CD1c-positive myeloid dendritic cell (primary cell): ENCODE measurements at regions not wholly inside any gene's neighbourhood (a gene's known extent, or its start where the extent isn't known, plus 50 kb on each side); places are given as distances from the start of the nearest gene placed in this dataset.

Experiments
- DNase-seq: peaks from one replicate; pipeline ENCODE4 v3.0.0-alpha.2; 2016; ENCODE audit errors: extremely low spot score

DNA sequence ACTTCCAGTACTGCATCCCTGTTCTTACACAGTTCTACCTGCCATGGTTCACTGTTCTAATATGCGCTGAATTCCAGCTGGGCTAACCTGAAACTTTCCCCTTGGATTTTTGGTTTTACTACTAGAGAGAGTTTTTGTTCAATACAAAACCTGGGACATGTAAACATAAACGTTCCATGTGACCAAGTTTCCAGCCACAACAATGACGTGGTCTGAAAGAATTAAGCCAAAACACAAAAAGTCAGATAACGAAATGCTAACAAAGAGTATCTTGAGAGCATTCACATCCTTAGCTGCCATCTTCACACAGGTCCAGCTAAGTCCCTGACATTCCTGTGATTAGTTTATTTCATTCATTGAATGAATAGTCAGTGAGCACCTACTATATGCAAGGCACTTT lies 467.0 kb upstream of the PKDCC start:
- DNase-seq, result no peak

DNA sequence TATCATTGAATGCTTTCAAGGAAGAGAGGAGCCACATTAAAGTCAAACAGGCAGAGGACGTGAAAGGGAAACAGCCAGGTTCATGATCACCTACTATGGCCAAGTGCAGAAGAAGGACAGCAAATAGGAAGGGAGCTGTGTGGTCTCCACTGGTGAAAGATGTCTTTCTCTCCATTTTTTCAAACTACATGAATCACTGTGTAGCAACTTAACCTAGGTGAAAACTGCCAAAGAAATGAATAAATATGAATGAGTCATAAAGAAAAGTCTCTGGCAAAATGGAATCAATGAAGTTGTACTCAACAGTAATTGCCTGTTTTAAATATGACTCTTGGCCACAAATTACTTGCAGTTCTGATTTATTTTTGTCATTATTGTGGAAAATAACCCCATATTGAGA lies 452.6 kb upstream of the PKDCC start:
- DNase-seq, result no peak

DNA sequence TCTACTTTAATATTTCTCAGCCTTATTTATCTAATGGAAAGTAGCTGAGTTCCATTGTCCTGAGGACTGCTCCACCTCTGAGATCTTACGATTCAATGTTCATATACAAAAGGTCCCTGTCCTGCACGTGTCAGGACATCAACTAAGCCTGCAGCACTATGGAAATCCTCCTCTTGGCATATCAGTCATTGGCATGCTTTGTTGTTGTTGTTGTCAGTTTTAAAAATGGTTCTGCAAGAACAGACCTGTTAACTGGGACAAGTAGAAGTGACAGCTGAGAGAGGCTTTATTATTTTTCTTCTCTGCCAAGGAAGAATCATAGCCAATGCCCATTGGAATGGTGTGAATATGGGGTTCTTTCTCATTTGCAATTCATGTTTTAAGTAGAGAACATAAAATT lies 450.1 kb upstream of the PKDCC start:
- no peak for DNase-seq

DNA sequence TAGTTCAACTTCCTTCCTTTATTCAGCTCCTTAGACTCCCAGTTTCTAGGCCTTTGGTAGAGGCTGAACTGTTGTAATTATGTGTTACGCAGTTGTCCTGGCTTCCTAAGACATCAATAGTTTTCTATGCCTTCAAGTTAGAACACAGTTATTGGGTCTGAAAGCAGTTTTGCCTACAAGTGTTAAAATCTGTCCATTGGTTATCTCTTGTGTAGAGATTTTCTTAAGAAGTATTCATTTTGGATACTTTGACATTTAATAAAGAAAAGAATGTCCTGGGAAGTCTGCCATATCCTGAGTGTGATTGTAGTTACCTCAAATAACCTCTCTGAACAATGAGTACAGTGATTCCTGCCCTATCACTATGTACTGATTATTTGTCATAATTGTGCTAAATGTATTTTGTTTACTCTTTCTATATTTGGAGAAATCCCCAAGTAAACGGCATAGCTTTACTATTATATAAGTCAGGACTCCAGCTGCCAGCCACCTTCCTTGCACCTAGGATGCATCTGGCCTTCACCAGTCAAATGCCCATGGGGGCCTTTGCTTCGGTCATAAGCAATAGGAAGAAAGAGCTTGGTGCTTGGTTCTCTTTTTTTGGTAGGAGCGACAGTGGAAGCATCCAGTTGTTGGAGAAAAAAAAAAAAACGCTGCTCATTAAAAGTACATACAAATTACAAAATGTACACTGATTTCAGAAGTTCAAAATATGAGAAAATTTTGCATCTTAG lies 449.5 kb upstream of the PKDCC start:
- no peak for DNase-seq

DNA sequence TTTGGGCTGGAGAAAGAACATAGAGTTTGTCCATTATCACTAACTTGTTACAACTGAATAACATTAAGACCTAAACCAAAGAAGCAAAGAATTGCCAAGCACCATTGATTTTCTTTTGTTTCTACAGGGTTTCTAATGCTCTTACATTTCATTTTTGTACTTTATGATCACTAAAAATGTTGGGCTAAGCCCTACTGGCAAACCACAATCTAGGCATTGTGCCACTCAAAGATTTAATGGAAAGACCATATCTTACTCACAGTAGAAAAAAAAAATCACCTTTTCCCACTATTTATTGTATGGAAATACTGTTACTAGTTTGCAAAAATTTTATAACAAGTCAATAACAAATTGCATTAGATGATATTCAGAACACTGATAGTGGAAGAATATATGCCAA lies 447.4 kb upstream of the PKDCC start:
- DNase-seq, result no peak

DNA sequence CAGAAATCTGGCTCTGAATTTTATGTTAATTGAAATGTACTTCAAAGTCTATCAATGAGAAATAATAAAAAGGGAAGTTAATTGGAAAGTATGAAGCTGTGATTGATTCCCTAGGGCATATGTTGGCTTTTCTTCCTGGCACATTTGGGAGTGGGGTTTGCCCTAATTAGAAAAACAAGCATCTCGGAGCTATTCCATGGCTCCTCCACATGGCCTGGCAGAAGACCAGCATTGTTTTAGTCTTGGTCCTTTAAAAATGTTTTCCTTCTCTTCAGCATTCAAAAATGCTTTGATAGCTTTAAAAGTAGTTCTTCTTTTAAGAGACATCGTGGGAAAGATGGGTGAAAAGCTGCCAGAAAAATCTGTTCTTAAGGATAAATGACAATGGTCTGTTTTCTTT lies 445.5 kb upstream of the PKDCC start:
- DNase-seq, result no peak

DNA sequence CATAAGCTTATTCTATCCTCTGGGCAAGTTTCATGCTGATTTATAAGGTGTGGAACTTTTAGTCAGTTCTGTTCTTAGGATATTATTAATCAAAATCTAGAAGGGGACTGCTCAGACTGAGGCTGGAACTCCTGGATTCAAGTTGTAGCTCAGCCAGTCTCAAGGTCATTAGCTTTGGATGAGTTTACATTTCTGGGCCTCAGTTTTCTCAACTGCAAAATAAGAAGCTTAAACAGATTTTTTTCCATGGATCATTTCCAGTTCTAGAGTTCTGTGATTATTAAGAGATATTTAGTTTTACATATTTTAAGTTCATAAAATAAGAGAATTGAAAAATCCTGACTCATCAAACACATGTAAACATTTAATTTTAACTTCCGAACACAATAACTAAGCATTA lies 442.5 kb upstream of the PKDCC start:
- no peak for DNase-seq

DNA sequence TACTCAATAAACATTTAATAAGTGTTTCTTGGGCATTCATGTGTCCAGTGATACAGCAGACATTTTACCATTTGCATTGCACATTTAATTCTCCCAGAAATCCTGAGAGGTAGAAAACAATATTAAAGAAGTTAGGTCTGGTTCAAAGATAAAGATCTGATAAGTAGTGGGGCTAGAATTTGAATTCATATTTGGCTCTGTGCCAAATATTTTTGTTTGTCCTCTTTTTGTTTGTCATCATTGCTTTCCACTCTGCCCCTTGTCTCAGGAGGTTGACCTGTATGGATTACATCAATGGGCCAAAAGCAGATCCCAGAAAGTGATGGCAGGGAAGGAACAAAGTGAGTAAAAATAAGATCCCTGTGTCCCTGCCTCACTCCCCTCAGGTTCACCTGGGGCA lies 441.9 kb upstream of the PKDCC start:
- DNase-seq, result no peak

DNA sequence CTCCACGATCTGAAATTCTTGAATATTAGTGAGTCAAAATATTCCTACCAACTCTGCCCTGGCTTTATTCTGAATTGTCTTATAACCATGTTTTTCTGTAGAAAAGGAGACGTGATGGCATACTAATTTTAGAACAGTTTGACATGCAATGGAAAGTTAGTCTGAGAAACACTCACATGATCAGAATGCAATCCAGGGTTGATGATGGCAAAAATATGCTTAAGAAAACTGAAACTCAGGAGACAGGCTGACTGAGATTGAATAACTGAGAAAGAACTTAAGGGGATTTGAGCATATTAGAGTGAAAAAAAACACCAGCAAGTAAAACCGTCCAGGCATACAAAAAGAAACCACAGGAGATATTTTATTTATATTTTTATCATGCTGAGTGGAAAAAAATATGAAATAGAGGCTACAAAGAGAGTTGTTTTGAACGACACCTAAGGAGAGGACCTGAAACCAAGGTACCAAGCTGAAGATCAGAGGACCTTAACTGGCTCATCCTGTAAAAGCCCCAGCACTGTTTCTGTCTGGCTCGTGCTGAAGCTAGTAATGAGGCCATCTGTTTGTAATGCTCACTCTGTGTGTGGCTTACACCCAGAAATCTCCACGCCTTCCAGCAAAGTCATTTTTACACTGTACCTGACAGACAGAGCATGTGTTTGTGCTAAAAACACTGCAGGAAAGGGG lies 437.2 kb upstream of the PKDCC start:
- DNase-seq, result no peak

DNA sequence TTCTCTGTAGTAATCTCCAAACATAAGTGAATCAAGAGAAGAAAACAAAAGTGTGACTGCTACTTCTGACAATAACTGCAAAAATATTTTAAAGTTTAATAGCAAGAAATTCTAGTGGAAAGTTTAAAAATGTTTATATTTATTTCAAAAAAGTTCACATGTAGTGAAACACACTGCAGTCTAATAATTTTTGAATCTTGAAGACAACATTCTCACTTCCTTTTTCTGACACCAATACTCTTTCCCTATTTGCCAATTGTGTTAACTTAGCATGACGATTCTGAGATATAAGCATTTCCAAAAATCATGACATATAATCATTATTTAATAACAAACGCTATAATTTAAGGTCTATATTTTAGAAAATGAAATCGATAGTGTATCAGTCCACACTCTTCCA lies 429.1 kb upstream of the PKDCC start:
- no peak for DNase-seq

DNA sequence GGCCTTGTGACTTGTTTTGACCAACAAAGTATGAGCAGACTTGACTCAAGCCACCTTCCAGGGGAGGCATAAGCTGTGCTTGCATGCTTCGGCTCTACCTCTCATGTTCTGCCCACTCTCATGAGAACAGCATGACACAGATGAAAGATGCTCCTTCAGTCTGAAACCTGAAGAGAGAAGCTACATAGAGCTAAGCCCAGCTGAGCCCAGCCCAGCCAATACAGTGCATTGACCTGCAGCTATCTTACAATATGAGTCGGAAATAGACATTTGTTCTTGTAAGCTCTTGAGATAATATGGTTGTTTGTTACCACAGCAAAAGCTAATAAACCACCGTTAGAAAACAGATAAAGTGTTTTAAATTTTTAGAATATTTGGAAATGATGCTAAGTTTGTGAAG lies 426.7 kb upstream of the PKDCC start:
- no peak for DNase-seq

DNA sequence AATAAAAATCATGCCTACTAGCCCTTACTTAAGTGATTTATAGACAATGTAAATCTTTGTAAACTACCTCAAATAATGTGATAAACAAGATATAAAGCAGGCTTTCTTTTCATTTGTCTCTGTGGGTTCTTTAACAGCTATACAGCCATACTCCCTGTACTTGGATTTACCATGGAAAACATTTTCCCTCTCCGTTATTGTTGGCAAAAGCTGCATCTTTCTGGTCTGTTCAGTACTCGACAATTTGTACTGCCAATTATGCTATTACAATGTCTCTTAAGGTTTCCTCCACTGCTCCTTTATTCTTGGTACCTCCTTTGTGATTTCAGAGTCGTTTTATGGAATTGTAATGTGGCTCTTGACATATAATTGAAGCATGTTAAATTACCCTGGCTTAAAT lies 426.3 kb upstream of the PKDCC start:
- no peak for DNase-seq

DNA sequence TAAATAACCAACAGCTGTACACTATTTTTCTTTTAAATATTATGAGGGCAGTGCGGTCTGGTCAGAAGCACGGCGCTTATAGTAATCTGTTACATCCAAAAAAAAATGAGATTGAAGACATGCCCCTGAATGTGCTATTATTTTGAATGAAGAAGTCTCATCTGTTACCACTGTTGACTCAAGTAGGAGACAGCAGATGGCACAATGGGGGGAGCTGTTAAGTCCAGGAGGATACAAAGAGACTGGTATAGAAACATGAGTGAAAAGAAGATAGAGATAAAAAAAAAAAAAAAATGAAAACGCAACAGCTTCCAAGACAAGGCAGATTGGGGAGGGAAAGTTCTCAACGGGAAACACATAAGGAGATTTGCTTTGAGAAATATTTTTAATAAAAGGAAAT lies 425.5 kb upstream of the PKDCC start:
- DNase-seq, result no peak

DNA sequence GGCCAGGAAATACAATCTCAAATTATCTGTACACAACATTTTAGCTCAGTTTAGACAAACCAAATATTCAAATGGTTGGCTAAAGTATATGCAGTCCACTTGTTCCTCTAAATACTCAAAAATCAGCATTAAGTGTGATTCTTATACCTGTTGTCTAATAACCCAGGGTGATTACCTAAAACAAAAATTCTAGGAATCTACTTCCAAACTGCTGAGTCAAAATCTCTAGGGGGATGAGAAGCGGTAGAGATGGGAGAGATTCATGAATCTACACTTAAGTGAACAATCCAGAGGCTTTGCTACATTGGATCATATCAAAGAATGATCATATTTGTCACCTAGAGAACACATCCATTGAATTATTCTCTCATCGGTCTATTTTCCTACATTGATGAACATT lies 420.9 kb upstream of the PKDCC start:
- DNase-seq, result no peak

DNA sequence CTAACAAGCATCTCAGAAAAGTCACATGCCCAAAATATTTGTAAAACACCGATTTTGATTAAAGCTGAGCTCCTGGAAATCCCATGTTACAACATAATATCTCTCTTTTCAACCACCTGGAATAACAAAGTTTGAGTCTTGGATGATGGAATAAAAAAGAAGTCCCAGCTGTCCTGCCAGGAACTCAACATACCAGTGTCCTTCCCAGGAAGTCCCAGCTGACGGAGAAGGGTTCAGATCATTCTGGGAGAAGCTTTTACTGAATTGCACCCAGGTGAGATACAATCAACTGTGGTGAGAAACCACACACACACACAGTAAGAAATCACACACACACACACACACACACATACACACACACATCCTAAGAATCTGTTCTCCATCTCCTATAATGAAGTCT lies 413.1 kb upstream of the PKDCC start:
- no peak for DNase-seq

DNA sequence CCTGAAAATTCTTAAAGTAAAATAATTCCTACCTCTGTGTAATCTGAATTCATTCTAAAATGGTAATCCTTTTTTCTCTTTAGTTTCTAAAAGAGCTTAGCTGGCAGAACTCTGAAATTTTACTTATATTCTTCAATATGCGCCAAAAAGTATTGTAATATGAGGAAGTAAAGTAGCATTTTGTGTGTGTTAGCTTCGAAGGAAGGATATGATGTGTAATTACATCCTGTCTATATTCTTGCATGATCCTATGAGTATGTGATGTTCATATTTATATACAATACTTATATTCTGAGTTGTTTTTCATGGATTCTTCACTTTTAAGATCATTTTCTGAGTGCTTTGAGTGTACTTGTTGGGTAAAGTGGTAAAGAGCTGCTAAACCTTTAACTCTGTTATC lies 402.9 kb upstream of the PKDCC start:
- DNase-seq, result no peak

DNA sequence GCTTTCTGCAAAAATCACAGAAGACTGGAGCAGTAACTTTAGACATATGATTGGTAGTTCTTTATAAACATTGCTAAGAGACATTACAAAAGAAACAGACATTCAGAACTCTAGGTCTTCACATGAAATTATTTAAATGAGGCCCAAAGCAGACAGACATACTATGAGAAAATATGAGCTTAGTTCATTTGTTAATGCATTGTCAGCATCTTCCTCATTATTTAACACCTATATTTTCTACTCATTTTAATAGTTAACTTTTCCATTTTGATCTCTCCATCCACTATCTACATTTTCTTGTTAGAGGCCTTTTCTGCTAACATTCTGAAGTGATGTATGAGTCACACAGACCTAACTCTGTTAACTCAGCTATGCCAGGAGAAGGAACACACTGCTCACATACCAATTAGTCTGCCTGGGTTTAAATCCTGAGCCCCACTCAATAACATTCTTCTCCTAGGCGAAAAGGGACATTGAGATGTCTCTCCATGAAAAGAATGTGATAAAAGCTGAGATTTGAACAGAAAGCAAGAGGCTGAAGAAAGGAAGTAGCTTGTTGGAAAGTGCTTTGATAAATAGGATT lies 400.3 kb upstream of the PKDCC start:
- DNase-seq, result no peak

DNA sequence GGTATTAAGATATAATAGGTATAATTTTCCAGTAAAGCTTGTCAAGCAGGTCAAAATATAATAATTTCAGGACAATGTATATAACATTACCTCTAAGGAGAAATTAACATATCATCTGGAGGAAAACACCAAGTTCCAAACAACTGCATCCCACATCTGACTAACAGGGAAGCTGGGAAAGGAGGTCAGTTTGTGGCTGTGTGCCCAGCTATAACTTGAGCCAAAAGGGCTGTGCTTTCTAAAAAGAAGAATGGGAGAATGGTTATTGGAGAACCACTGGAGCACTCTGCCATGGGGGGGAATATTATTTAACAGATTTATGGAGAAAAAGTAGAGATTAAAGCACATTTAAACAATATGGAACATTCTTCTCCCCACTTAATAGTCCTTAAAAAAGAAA lies 390.6 kb upstream of the PKDCC start:
- no peak for DNase-seq

DNA sequence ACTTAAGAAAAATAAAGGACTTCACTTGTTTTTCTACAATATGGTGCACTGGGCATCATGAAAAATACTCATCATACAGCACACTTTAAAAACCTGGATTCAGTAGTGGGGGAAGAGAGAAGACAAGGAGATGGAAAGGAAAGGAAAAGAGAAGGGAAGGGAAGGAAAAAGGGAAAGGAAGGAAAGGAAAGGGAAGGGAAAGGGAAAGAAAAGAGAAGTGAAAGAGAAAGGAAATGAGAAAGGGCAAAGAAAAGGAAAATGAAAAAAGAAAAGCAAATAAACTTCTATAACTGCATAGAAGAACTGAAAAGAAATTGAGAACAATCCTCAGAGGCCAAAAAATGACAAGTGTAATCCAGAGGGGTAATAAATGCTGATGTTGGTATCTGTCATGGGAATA lies 388.1 kb upstream of the PKDCC start:
- DNase-seq, result no peak

DNA sequence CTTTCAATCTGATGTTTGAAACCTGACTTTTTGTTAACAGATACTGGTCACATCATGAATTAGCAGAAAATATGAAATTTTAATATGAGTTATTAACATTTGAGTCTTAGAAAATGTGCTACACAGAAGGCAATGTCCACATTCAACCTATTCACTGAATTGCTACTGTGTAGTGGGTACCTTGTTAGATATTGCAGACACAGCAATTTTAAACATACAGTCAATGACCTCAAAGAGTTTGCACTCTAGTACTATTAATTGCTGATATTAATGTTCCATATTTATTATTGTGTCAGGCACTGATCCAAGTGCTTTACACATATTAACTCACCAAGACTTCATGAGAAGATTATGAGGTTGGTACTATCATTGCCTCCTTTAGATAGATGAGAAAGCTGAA lies 385.4 kb upstream of the PKDCC start:
- DNase-seq, result no peak

DNA sequence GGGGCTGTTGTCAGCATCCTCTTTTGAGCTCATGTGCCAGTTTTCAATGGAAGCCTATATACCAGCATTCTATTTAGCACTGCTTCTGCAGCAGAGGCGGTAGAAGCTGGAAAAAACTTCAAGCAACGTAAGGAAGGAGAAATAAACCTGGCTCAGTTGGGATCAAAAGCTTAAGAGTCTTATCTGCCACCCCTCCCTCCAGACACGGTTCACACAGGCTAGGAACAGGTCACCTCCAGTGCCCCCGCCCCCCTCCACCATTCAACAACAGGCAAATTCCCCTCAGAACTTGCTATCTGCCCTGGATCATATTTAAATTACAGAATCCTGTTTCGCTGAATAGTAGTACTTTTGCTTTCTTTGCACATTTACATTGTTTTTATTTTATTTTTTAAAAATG lies 384.8 kb upstream of the PKDCC start:
- DNase-seq, result no peak

DNA sequence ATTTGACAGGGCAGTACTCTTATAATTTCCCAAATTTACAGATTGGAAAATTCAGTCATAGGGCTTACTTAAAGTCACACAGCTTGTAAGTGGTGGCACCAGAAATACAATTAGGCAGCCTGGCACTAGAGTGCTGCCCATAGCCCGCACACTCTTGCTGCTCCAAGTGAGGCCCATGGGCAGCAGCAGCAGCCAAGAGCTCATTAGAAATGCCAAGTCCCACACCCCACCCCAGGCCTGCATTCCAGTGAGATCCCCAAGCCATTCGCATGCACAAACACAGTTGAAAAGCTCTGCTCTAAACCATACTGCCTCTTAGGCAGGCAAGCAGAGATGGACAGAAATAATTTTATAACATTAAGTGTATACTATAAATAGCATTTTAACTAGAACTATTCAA lies 379.3 kb upstream of the PKDCC start:
- DNase-seq, result no peak

DNA sequence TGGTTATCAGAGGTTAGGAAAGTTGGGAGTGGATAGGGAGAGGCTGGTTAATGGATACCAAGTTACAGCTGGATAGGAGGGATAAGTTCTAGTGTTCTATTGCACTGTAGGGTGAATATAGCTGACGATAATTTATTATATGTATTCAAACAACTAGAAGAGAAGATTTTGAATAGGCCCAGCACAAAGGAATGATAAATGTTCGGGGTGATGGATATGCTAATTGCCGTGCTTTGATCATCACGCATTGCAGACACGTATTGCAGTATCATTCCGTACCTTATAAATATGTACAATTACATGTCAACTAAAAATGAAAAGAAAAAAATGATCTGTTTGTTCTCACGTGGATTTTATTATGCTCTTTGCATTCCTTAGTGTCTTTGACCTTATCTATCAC lies 369.2 kb upstream of the PKDCC start:
- no peak for DNase-seq

DNA sequence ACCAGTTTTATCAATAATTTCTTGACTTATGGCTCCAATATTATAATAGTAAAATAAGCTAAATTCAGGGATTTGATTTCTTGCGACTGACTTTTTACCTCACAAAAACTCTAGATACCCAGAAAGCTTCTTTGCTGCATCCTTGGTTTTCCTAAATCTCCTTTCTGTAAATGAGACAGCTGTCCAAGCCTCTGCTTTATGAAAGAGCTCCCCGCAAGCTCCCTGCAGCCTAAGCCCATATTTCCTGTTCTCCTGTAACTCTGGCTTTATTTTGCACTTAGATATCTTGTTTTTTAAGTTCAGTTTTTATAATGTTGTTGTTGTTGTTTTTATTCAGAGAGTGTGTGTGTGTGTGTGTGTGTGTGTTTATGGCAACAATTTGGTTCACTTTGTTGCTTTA lies 361.7 kb upstream of the PKDCC start:
- DNase-seq, result no peak
